Hepatocyte (in vitro differentiated cells): ENCODE measurements at regions not wholly inside any gene's neighbourhood (a gene's known extent, or its start where the extent isn't known, plus 50 kb on each side); places are given as distances from the start of the nearest gene placed in this dataset.

Experiments
- DNase-seq: peaks from one replicate; pipeline ENCODE4 v3.0.0-alpha.2; 2016; ENCODE audit warnings: low spot score
- H2AFZ ChIP-seq: fragments of 200-600 bp; sonication (generic); 2 replicates; pipeline ENCODE4 v1.6.0; 2016; ENCODE audit warnings: antibody characterized with exemption, mild to moderate bottlenecking
- H3K27ac ChIP-seq: fragments of 200-600 bp; sonication (generic); 2 replicates; pipeline ENCODE4 v1.5.1; 2016; ENCODE audit warnings: mild to moderate bottlenecking
- H3K27me3 ChIP-seq: fragments of 200-600 bp; sonication (generic); 2 replicates; pipeline ENCODE4 v1.6.1; 2016
- H3K36me3 ChIP-seq: fragments of 200-600 bp; sonication (generic); replicated peaks from 2 replicates; pipeline ENCODE4 v1.5.1; 2016; ENCODE audit warnings: low read depth; ENCODE audit not compliant: insufficient read depth
- H3K4me1 ChIP-seq: fragments of 200-600 bp; sonication (generic); 2 replicates; pipeline ENCODE4 v1.5.1; 2016; ENCODE audit warnings: mild to moderate bottlenecking, moderate library complexity; ENCODE audit not compliant: insufficient read depth
- H3K4me2 ChIP-seq: fragments of 200-600 bp; sonication (generic); 2 replicates; pipeline ENCODE4 v1.6.0; 2016
- H3K4me3 ChIP-seq: fragments of 200-600 bp; sonication (generic); 2 replicates; pipeline ENCODE4 v1.5.1; 2016; ENCODE audit warnings: mild to moderate bottlenecking
- H3K79me2 ChIP-seq: fragments of 200-600 bp; sonication (generic); 2 replicates; pipeline ENCODE4 v1.6.0; 2017; ENCODE audit warnings: mild to moderate bottlenecking
- H3K9me2 ChIP-seq: fragments of 200-600 bp; sonication (generic); replicated peaks from 2 replicates; pipeline ENCODE4 v1.6.0; 2017; ENCODE audit warnings: mild to moderate bottlenecking; ENCODE audit not compliant: insufficient read depth
- H3K9me3 ChIP-seq: fragments of 200-600 bp; sonication (generic); 2 replicates; pipeline ENCODE4 v1.5.1; 2016; ENCODE audit warnings: low read depth, mild to moderate bottlenecking
- H4K20me1 ChIP-seq: fragments of 200-600 bp; sonication (generic); 2 replicates; pipeline ENCODE4 v1.6.0; 2016; ENCODE audit warnings: mild to moderate bottlenecking; ENCODE audit not compliant: insufficient read depth, poor library complexity, severe bottlenecking
- CTCF ChIP-seq: fragments of 200-600 bp; sonication (generic); IDR thresholded peaks from 2 replicates; pipeline ENCODE4 v1.5.1; 2016; ENCODE audit warnings: antibody characterized with exemption, mild to moderate bottlenecking; ENCODE audit not compliant: poor library complexity
- EZH2 ChIP-seq: fragments of 200-600 bp; sonication (generic); IDR thresholded peaks from 2 replicates; pipeline ENCODE4 v1.6.1; 2016; ENCODE audit warnings: antibody characterized with exemption, mild to moderate bottlenecking, borderline replicate concordance
- EZH2phosphoT487 ChIP-seq: fragments of 200-600 bp; sonication (generic); IDR thresholded peaks from one replicate; pipeline ENCODE4 v1.6.1; 2018; ENCODE audit warnings: antibody characterized with exemption, mild to moderate bottlenecking, low read depth, moderate library complexity; ENCODE audit not compliant: unreplicated experiment, severe bottlenecking
- WGBS: methylation state at CpG from one replicate; pipeline ENCODE4 v1.1.6; 2016; ENCODE audit warnings: low lambda C conversion rate; ENCODE audit errors: missing lambda C conversion rate; 5-methylcytosine and 5-hydroxymethylcytosine counted together

- no peak for TF ChIP-seq CTCF
- TF ChIP-seq EZH2 = no peak
- TF ChIP-seq EZH2phosphoT487 = no peak
- no peak overlapping the region for H2AFZ ChIP-seq
- no peaks in the 10 kb centered on the region for H3K27me3 ChIP-seq
- no peaks in the 10 kb centered on the region for H3K9me2 ChIP-seq
- H3K9me3 ChIP-seq = no peaks in the 10 kb centered on the region
- WGBS = 59% methylated on average over 15 of the region's 15 CpGs
- DNase-seq = no peak
- H3K27ac ChIP-seq = no peak overlapping the region
- no peak overlapping the region for H3K4me2 ChIP-seq
- no peaks in the 10 kb centered on the region for H3K79me2 ChIP-seq
- no peaks in the 10 kb centered on the region for H4K20me1 ChIP-seq
- H3K4me3 ChIP-seq = no peak overlapping the region
- H3K4me1 ChIP-seq = peaks cover 3% of the 10 kb centered on the region
- H3K36me3 ChIP-seq = no peaks in the 10 kb centered on the region
Observed at GRCh38 chr11:44361813-44362212, 51.9 kb upstream of the ALX4 start.

DNA sequence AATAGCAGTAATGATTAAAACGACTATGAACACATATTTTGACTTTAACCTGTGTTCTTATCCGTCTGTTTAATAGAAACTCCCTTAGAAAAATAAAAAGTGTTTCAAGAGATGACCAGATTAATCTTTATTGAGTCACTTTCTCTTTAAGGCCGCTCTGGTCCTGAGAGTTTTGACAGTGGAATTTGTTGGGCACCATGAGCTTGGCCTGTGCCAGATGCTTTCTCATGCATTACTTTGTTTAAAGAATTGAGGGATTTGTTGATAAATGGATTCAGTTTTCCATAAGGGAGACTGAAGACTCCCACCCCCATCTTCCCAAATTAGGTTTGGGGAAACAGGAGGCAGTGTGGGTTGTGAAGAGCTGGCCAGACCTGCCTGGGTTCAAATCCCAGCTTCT, 53.2 kb upstream of the ALX4 start:
- H3K27ac ChIP-seq = no peak overlapping the region
- 82% methylated on average over 3 of the region's 3 CpGs for WGBS
- no peaks in the 10 kb centered on the region for H4K20me1 ChIP-seq

DNA sequence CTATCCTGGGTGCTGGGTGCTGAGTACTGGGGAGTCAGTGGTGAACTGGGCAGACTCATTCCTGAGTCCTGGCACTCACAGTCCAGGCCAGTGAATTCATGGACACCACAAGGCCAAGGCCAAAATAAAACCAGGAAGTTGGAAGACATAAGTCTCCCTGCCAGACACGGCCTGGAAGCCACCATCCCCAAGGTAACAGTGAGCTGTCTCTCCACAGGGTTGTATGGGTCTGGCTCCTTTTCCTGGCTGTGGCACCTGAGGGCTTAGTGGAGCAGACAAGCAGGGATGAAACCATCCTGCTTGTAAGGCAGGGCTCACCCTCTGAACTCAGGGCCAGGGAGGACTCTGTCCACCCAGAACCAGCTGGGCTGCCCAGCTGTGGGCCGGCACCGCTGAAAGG, 54.7 kb upstream of the ALX4 start:
- Histone ChIP-seq H2AFZ (no peak overlapping the region), H3K27ac (no peak overlapping the region), H3K9me2 (no peaks in the 10 kb centered on the region), H3K4me1 (no peaks in the 10 kb centered on the region), H3K27me3 (no peaks in the 10 kb centered on the region), H3K9me3 (no peaks in the 10 kb centered on the region), H3K79me2 (no peaks in the 10 kb centered on the region), H3K4me2 (no peak overlapping the region), H3K36me3 (no peaks in the 10 kb centered on the region), H4K20me1 (no peaks in the 10 kb centered on the region), H3K4me3 (no peak overlapping the region)
- no peak for DNase-seq
- WGBS = 92% methylated on average over 3 of the region's 3 CpGs
- TF ChIP-seq EZH2phosphoT487 = no peak
- no peak for TF ChIP-seq CTCF

More for the DNA sequence above, 53.2 kb upstream of the ALX4 start:
- Histone ChIP-seq H3K36me3 (no peaks in the 10 kb centered on the region), H3K79me2 (no peaks in the 10 kb centered on the region), H3K9me3 (no peaks in the 10 kb centered on the region), H3K27me3 (no peaks in the 10 kb centered on the region), H3K9me2 (no peaks in the 10 kb centered on the region), H3K4me2 (no peak overlapping the region), H2AFZ (no peak overlapping the region), H3K4me1 (peaks cover 3% of the 10 kb centered on the region), H3K4me3 (no peak overlapping the region)
- no peak for DNase-seq
- no peak for TF ChIP-seq EZH2
- TF ChIP-seq CTCF = no peak
- no peak for TF ChIP-seq EZH2phosphoT487

GRCh38 chr11:44365616-44366015, 55.7 kb upstream of the ALX4 start:
- 84% methylated on average over 9 of the region's 9 CpGs for WGBS
- H4K20me1 ChIP-seq = no peaks in the 10 kb centered on the region
- no peak overlapping the region for H2AFZ ChIP-seq
- H3K36me3 ChIP-seq = no peaks in the 10 kb centered on the region
- TF ChIP-seq CTCF (no peak), EZH2 (no peak), EZH2phosphoT487 (no peak)
- no peaks in the 10 kb centered on the region for H3K27me3 ChIP-seq
- no peaks in the 10 kb centered on the region for H3K4me1 ChIP-seq
- no peaks in the 10 kb centered on the region for H3K9me2 ChIP-seq
- H3K27ac ChIP-seq = no peak overlapping the region
- H3K4me3 ChIP-seq = no peak overlapping the region
- DNase-seq = no peak
- H3K4me2 ChIP-seq = no peak overlapping the region
- no peaks in the 10 kb centered on the region for H3K79me2 ChIP-seq
- no peaks in the 10 kb centered on the region for H3K9me3 ChIP-seq
